Fibroblast of the aortic adventitia (primary cell): ENCODE measurements at regions not wholly inside any gene's neighbourhood (a gene's known extent, or its start where the extent isn't known, plus 50 kb on each side); places are given as distances from the start of the nearest gene placed in this dataset.
A peak's percentile ranks its signal among the peaks of the same experiment; 100 is the strongest.

Experiments used
- DNase-seq: peaks from one replicate; pipeline ENCODE4 v3.0.0-alpha.2; 2010; ENCODE audit warnings: low read depth
- H3K4me3 ChIP-seq: 2 replicates; pipeline ENCODE4 v1.5.1; 2011; ENCODE audit warnings: low read depth, mild to moderate bottlenecking, control low read depth, low read length, moderate library complexity
- TF ChIP-seq, protein P1 (sequence below): IDR thresholded peaks from 2 replicates; pipeline ENCODE4 v1.5.1; 2011; ENCODE audit warnings: mild to moderate bottlenecking, low read length, control low read depth, inconsistent platforms; ENCODE audit not compliant: insufficient read depth

- no peak for DNase-seq
- TF ChIP-seq, protein P1, sequence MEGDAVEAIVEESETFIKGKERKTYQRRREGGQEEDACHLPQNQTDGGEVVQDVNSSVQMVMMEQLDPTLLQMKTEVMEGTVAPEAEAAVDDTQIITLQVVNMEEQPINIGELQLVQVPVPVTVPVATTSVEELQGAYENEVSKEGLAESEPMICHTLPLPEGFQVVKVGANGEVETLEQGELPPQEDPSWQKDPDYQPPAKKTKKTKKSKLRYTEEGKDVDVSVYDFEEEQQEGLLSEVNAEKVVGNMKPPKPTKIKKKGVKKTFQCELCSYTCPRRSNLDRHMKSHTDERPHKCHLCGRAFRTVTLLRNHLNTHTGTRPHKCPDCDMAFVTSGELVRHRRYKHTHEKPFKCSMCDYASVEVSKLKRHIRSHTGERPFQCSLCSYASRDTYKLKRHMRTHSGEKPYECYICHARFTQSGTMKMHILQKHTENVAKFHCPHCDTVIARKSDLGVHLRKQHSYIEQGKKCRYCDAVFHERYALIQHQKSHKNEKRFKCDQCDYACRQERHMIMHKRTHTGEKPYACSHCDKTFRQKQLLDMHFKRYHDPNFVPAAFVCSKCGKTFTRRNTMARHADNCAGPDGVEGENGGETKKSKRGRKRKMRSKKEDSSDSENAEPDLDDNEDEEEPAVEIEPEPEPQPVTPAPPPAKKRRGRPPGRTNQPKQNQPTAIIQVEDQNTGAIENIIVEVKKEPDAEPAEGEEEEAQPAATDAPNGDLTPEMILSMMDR, result no peak
- H3K4me3 ChIP-seq, result no peak overlapping the region
Observed at GRCh38 chr5:51494821-51495220, 111.6 kb downstream of the ISL1 start.

GRCh38 chr5:51495672-51496071 is 112.4 kb downstream of the ISL1 start:
- TF ChIP-seq, protein P1, result no peak
- no peak overlapping the region for H3K4me3 ChIP-seq
- DNase-seq, result peak; percentile 27

DNA sequence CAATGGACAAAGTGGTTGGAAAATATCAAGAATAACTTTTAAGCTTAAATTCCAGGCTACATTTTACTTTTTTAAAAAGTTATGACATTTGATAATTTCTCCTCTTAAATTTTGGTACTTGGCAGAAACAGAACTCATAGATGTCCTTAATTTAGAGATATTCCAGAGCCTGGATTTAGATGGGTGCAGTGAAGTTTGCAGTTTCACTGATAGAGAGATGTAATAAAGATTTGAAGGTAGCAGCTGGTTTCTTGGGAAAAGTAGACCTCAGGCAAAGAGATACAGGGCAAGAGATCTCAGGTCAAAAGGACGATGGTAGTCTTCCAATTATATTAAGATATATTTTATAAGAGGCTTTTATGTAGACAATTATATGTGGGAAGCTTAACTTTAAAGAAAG is 134.6 kb downstream of the ISL1 start:
- TF ChIP-seq, protein P1, result no peak
- no peak overlapping the region for H3K4me3 ChIP-seq
- DNase-seq, result no peak

- TF ChIP-seq, protein P1, result no peak
- DNase-seq, result no peak
- no peak overlapping the region for H3K4me3 ChIP-seq
Observed at GRCh38 chr5:51518607-51519006, 135.4 kb downstream of the ISL1 start.

- DNase-seq, result no peak
- TF ChIP-seq, protein P1, result no peak
- no peak overlapping the region for H3K4me3 ChIP-seq
Observed at GRCh38 chr5:51521583-51521982, 138.3 kb downstream of the ISL1 start.

- DNase-seq, result no peak
- no peak overlapping the region for H3K4me3 ChIP-seq
- TF ChIP-seq, protein P1, result no peak
Observed at GRCh38 chr5:51539232-51539631, 156.0 kb downstream of the ISL1 start.

- no peak overlapping the region for H3K4me3 ChIP-seq
- DNase-seq, result no peak
- TF ChIP-seq, protein P1, result no peak
Observed at GRCh38 chr5:51544031-51544785, 161.0 kb downstream of the ISL1 start.
